ENCODE measurements at regions not wholly inside any gene's neighbourhood (a gene's known extent, or its start where the extent isn't known, plus 50 kb on each side); places are given as distances from the start of the nearest gene placed in this dataset.

- no peak for TF ChIP-seq ZNF362 (CRISPR knock-in tag; IDR thresholded peaks at IDR 0.05; ENCODE audit: borderline replicate concordance)
- no peak for TF ChIP-seq ZKSCAN8 (CRISPR knock-in tag; IDR thresholded peaks at IDR 0.05; ENCODE audit: borderline replicate concordance)
- TF ChIP-seq THAP11 (CRISPR knock-in tag; IDR thresholded peaks at IDR 0.05), result no peak
- TF ChIP-seq, protein P1, sequence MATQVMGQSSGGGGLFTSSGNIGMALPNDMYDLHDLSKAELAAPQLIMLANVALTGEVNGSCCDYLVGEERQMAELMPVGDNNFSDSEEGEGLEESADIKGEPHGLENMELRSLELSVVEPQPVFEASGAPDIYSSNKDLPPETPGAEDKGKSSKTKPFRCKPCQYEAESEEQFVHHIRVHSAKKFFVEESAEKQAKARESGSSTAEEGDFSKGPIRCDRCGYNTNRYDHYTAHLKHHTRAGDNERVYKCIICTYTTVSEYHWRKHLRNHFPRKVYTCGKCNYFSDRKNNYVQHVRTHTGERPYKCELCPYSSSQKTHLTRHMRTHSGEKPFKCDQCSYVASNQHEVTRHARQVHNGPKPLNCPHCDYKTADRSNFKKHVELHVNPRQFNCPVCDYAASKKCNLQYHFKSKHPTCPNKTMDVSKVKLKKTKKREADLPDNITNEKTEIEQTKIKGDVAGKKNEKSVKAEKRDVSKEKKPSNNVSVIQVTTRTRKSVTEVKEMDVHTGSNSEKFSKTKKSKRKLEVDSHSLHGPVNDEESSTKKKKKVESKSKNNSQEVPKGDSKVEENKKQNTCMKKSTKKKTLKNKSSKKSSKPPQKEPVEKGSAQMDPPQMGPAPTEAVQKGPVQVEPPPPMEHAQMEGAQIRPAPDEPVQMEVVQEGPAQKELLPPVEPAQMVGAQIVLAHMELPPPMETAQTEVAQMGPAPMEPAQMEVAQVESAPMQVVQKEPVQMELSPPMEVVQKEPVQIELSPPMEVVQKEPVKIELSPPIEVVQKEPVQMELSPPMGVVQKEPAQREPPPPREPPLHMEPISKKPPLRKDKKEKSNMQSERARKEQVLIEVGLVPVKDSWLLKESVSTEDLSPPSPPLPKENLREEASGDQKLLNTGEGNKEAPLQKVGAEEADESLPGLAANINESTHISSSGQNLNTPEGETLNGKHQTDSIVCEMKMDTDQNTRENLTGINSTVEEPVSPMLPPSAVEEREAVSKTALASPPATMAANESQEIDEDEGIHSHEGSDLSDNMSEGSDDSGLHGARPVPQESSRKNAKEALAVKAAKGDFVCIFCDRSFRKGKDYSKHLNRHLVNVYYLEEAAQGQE (IDR thresholded peaks at IDR 0.05; ENCODE audit: borderline replicate concordance in 1 of 2, low read depth in 1 of 2, low read length in 2 of 2), result no peak
These were observed 95.1 kb downstream of the CD83 start (continued) for GRCh38 chr6:14212632-14213031.

- 78% methylated on average over 13 of the region's 13 CpGs for WGBS (ENCODE audit: low lambda C conversion rate)
- Histone ChIP-seq H3K27me3 (ENCODE audit: control insufficient read depth in 1 of 2, insufficient read depth in 2 of 2, low read length in 2 of 2) (peaks cover 4 to 29% of the 10 kb centered on the region in 2 experiments; a peak in 4 of 5 replicates), H3K27ac (ENCODE audit: extremely low read length, insufficient read depth, low read length) (no peak overlapping the region), H2AFZ (ENCODE audit: low read length) (no peak overlapping the region), H3K36me3 (replicated peaks in 1 of 2; ENCODE audit: control insufficient read depth in 1 of 2, insufficient read depth in 2 of 2, low read length in 2 of 2) (no peaks in the 10 kb centered on the region), H3K9ac (ENCODE audit: insufficient read depth, low read depth, low read length) (no peak overlapping the region), H3K4me2 (ENCODE audit: low read depth, low read length) (no peak overlapping the region), H3K4me1 (ENCODE audit: insufficient read depth, low read length) (peaks cover 11% of the 10 kb centered on the region), H3K9me3 (ENCODE audit: low read length) (no peaks in the 10 kb centered on the region), H4K20me1 (ENCODE audit: insufficient read depth, low read length) (no peaks in the 10 kb centered on the region), H3K4me3 (replicated peaks in 1 of 3; ENCODE audit: insufficient read depth in 1 of 3, low read depth in 2 of 3, low read length in 3 of 3) (no peak overlapping the region), H3K79me2 (ENCODE audit: insufficient read depth, low read length) (no peaks in the 10 kb centered on the region)
- POLR2A ChIA-PET, result no interaction called here
- CTCF ChIA-PET (ENCODE audit: low intra/inter-chr PET ratio, low total read pairs), result no interaction called here
- FAIRE-seq (no peak), ATAC-seq (no peak), DNase-seq (ENCODE audit: low spot score) (no peak)
- in situ Hi-C loops (cut with HindIII; ENCODE audit: extremely low pct_ligation_motif_present, low pct_unique_long_range_greater_than_20kb), result loop anchor here (10.0 to 25.0 kb wide), 4 partner anchors 1020 to 1395 kb away; partner anchors contain the start of gene JARID2
- intact Hi-C loops (cut with micrococcal nuclease; ENCODE audit: unreplicated experiment), result loop anchor here (10.0 kb wide), 1 partner anchor 1028 kb away; the partner anchor contains the start of gene JARID2
- BruUV-seq (replicated peaks), result no TSS peak
- TF ChIP-seq ZFYVE20 (CRISPR knock-in tag; IDR thresholded peaks at IDR 0.05; ENCODE audit: borderline replicate concordance, low read depth), result no peak
- TF ChIP-seq RBAK (CRISPR knock-in tag; IDR thresholded peaks at IDR 0.05), result no peak
- no peak for TF ChIP-seq ZNF790 (CRISPR knock-in tag; IDR thresholded peaks at IDR 0.05; ENCODE audit: borderline replicate concordance)
- no peak for TF ChIP-seq SIX1 (CRISPR knock-in tag; IDR thresholded peaks at IDR 0.05; ENCODE audit: borderline replicate concordance)
- TF ChIP-seq, protein P2, sequence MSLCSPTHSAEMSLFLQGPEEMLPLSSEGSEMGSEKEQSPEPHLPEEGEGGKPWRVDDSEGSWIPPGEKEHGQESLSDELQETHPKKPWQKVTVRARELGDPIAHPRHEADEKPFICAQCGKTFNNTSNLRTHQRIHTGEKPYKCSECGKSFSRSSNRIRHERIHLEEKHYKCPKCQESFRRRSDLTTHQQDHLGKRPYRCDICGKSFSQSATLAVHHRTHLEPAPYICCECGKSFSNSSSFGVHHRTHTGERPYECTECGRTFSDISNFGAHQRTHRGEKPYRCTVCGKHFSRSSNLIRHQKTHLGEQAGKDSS (CRISPR knock-in tag; IDR thresholded peaks at IDR 0.05; ENCODE audit: borderline replicate concordance, low read depth), result no peak
- no peak for TF ChIP-seq ZNF136 (CRISPR knock-in tag; IDR thresholded peaks at IDR 0.05; ENCODE audit: low read depth)
- TF ChIP-seq MTF1 (CRISPR knock-in tag; IDR thresholded peaks at IDR 0.05), result no peak
- TF ChIP-seq AHR (CRISPR knock-in tag; IDR thresholded peaks at IDR 0.05), result no peak
- TF ChIP-seq ZBTB25 (CRISPR knock-in tag; IDR thresholded peaks at IDR 0.05), result no peak
- TF ChIP-seq, protein P3, sequence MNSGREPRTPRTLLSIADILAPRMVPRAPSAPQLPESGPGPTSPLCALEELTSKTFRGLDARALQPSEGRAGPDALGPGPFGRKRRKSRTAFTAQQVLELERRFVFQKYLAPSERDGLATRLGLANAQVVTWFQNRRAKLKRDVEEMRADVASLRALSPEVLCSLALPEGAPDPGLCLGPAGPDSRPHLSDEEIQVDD (CRISPR knock-in tag; IDR thresholded peaks at IDR 0.05; ENCODE audit: borderline replicate concordance), result no peak
These were observed 99.5 kb downstream of the CD83 start for GRCh38 chr6:14216946-14217684.

Measured in HepG2 (cell line).